ENCODE measurements at regions not wholly inside any gene's neighbourhood (a gene's known extent, or its start where the extent isn't known, plus 50 kb on each side); places are given as distances from the start of the nearest gene placed in this dataset.
"Not testable (repeated sequence)": the region's sequence is repeated elsewhere in the genome, so short reads cannot be mapped to it uniquely, and the experiment has no call there.

DNA sequence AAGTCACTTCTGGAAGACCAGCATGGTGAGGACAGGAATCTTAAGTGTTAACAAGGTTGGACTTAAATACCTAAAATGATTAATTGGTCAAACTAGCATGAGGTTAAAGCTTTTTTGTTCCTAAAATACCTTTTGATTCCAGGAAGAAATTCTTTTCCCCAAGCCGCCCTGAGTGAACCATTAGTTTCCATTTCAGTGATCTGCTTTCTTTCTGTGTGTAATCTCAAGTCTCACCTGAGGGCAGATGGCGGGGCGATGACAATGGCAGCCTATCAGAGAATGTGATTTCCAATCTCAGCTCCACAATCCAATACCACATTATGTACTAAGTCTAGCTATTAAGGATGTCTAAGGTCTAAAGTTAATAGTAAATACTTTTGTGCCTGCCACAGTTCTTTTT is 390.9 kb upstream of the SGCG start:
- DNase-seq, result no peak

- DNase-seq, result no peak
These were observed 387.1 kb upstream of the SGCG start for GRCh38 chr13:22793598-22794134.

DNA sequence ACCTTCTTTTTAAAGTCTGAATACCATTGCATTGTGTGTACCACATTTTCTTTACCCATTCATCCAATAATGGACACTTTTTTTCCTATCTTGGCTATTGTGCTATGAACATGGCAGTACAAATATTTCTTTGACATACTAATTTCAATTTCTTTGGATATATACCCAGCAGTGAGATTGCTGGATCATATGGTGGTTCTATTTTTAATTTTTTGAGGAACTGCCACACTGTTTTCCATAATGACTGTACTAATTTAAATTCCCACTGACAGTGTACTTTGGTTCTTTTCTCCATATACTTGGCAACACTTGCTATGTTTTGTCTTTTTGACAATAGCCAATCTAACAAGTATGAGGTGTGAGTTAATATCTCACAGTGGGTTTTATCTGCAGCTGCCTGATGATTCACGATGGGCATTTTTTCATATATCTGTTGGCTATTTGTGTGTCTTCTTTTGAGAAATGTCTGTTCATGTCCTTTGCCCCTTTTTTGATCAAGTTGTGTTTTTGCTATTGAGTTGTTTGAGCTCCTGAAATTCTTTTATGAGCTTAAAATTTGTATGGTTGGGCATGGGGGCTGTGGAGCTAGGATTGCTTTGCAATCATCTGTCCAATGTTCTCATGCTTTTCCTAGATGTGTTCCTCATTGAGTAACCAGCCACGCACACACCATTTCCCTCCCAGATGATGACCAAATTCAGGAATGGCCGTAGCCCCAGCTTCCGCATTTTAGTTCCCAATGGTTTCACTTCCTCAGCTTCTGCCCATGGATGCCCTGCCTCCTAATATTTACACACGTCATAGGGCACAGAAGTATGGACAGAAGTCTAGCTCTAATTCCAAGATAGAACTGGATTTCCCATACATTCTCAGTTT is 380.0 kb upstream of the SGCG start:
- DNase-seq, result no peak

GRCh38 chr13:22801402-22802003 is 379.3 kb upstream of the SGCG start:
- no peak for DNase-seq

DNA sequence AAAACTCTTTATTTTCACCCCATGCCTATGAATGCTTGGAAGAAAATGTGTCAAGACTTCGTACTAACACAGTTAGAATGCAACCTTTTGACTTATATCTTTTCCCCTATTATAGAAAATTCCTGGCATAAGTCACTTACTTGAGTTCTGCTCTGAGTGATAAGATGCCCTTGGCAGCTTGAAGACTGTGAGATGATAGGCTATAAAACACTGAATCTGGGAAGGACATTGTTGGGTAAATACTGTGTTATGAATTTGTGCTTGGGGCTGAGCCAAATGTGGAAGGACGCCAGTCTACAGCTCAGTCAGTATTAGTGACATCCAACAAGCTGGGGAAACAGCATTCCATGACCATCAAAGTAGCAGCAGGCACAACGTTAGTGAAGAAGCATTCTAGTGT is 368.0 kb upstream of the SGCG start:
- DNase-seq, result no peak

DNA sequence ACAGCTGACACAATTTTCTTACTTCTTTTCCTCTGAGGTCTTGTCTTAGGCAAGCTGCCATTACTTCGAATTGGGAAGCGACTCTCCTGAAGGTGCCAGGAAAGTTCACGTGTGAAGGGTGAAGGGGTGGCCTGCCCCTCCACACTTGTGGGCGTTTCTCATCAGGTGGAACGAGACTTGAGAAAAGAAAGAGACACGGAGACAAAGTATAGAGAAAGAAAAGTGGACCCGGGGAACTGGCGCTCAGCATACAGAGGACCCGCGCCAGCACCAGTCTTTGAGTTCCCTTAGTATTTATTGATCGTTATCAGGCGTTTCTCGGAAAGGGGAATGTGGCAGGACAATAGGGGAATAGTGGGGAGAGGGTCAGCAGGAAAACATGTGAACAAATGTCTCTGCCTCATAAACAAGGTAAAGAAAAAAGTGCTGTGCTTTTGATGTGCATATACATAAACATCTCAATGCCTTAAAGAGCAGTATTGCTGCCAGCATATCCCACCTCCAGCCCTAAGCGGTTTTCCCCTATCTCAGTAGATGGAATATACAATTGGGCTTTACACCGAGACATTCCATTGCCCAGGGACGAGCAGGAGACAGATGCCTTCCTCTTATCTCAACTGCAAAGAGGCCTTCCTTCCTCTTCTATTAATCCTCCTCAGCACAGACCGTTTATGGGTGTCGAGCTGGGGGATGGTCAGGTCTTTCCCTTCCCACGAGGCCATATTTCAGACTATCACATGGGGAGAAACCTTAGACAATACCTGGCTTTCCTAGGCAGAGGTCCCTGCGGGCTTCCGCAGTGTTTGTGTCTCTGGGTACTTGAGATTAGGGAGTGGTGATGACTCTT is 367.0 kb upstream of the SGCG start:
- not testable (repeated sequence) for DNase-seq

- not testable (repeated sequence) for DNase-seq
These were observed 366.3 kb upstream of the SGCG start for GRCh38 chr13:22814433-22814832.

GRCh38 chr13:22821589-22821988 is 359.2 kb upstream of the SGCG start:
- DNase-seq, result no peak

- DNase-seq, result no peak
These were observed 355.6 kb upstream of the SGCG start for GRCh38 chr13:22825186-22825585.

GRCh38 chr13:22828081-22828480 is 352.7 kb upstream of the SGCG start:
- no peak for DNase-seq

DNA sequence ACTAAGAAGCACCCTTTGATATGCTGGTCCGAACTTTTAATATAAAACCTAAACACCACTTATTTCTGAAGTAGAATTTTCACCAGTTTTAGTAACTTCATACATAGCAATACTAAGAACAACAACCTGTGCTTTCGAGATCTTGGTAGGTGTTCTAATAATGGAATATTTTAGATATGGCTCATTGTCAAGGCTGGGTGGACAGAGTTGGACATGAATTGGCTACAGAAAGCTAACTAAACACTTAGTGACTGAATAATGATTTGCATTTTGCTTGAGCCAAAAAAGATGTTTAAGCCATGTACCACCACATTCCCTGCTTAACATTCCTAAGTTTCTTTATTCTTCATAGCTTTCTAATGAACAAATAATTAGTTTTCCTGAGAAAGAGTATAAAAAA is 344.3 kb upstream of the SGCG start:
- DNase-seq, result no peak

DNA sequence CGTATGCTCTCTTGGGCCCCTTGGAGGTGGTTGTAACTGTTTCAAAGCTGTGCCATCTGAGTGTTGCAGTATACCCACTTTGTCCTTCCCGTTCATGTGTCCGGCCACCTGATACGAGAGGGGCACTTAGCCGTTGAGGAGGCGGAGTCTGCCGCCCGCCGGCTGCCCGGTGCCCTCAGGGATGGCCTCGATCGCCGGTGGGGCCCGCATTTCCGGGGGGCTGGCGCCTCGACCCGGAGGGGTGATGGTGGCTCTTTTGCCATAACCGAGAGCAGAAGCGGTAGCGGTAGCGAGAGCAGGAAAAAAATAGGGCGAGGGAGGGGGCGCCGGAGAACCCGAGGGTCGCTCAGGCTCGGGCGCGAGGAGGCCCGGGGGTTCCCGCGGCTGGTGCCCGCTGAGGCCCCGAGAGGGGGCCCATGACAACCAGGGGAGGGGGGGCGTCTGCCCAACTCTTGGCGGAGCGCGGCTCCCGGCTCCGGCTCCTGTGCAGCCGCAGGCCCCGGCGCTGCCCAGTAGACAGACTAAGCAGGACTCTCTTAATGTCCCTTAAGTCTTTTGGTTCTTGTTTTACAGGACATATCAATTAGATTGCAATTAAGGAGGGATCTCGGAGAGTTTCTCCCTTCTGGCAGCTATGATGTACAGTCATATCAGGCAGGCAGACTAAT is 342.7 kb upstream of the SGCG start:
- DNase-seq, result no peak

GRCh38 chr13:22839603-22840530 is 340.9 kb upstream of the SGCG start:
- no peak for DNase-seq

- no peak for DNase-seq
These were observed 334.2 kb upstream of the SGCG start for GRCh38 chr13:22846551-22846950.

- DNase-seq, result no peak
These were observed 332.2 kb upstream of the SGCG start for GRCh38 chr13:22848539-22849052.

DNA sequence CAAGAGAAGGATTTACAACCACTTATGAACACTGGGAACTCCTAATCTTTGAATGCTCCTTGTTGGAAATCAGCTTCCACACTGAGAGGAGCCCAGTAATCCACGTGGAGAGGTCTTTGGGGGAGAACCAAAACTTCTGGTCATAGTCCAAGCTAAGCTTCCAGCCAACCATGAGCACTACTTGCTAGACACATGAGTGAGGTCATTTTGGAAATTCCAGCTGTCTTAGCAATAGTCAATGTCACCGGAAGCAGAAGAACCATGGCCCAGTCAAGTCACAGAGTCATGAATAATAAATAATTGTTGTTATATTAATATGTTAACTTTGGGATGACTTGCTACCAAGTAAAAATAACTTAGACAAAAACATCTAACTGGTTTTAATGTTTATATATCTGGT is 324.9 kb upstream of the SGCG start:
- DNase-seq, result no peak

DNA sequence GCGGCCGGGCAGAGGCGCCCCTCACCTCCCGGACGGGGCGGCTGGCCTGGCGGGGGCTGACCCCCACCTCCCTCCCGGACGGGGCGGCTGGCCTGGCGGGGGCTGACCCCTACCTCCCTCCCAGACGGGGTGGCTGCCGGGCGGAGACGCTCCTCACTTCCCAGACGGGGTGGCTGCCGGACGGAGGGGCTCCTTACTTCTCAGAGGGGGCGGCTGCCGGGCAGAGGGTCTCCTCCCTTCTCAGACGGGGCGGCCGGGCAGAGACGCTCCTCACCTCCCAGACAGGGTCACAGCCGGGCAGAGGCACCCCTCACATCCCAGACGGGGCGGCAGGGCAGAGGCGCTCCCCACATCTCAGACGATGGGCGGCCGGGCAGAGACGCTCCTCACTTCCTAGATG is 321.8 kb upstream of the SGCG start:
- DNase-seq, result not testable (repeated sequence)

DNA sequence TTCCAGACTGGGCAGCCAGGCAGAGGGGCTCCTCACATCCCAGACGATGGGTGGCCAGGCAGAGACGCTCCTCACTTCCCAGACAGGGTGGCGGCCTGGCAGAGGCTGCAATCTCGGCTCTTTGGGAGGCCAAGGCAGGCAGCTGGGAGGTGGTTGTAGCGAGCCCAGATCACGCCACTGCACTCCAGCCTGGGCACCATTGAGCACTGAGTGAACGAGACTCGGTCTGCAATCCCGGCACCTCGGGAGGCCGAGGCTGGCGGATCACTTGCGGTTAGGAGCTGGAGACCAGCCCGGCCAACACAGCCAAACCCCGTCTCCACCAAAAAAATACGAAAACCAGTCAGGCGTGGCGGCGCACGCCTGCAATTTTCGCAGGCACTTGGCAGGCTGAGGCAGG is 321.4 kb upstream of the SGCG start:
- not testable (repeated sequence) for DNase-seq

- DNase-seq, result no peak
These were observed 318.8 kb upstream of the SGCG start for GRCh38 chr13:22861958-22862466.

- DNase-seq, result no peak
These were observed 318.3 kb upstream of the SGCG start for GRCh38 chr13:22862478-22862877.

GRCh38 chr13:22866221-22866620 is 314.6 kb upstream of the SGCG start:
- no peak for DNase-seq
